IMR-90 (cell line): ENCODE measurements at regions not wholly inside any gene's neighbourhood (a gene's known extent, or its start where the extent isn't known, plus 50 kb on each side); places are given as distances from the start of the nearest gene placed in this dataset.

ENCODE experiments used
- ATAC-seq: fragments of 200-7000 bp; cut with Tn5 transposase; 2 replicates; pipeline ENCODE4 v1.9.1; 2020; ENCODE audit warnings: low read depth, mild to moderate bottlenecking, moderate library complexity
- BruUV-seq: library from RNA; stranded (reverse); fragments of 400-500 nt; replicated peaks from 2 replicates; lab custom pipeline; 2021; lab: Mats Ljungman, UMichigan
- CTCF ChIA-PET: fragments of 300-600 bp; formaldehyde crosslinking; extraction: SDS; loops from one replicate; lab custom pipeline; 2021; ENCODE audit warnings: antibody characterized with exemption; lab: Yijun Ruan, JAX
- POLR2A ChIA-PET: fragments of 300-600 bp; sonication (Branson Sonifier 250); formaldehyde crosslinking; loops from one replicate; lab custom pipeline; 2022; ENCODE audit warnings: antibody characterized with exemption; ENCODE audit not compliant: unreplicated experiment; lab: Charles Lee
- DNase-seq: peaks from one replicate; pipeline ENCODE4 v3.0.0; 2013
- H2AFZ ChIP-seq: replicated peaks from 2 replicates; pipeline ENCODE3; 2013; ENCODE audit warnings: low read length, mild to moderate bottlenecking; ENCODE audit not compliant: poor library complexity
- H2AK5ac ChIP-seq: 2 replicates; pipeline ENCODE4 v1.6.1; 2013; ENCODE audit warnings: low read depth, low read length, inconsistent platforms
- H2AK9ac ChIP-seq: replicated peaks from 2 replicates; pipeline ENCODE3; 2013; ENCODE audit warnings: mild to moderate bottlenecking, low read depth, low read length, moderate library complexity; ENCODE audit not compliant: poor library complexity
- H2BK120ac ChIP-seq: 2 replicates; pipeline ENCODE4 v1.6.1; 2013; ENCODE audit warnings: low read depth, low read length, inconsistent platforms
- H2BK15ac ChIP-seq: 3 replicates; pipeline ENCODE4 v1.6.1; 2013; ENCODE audit warnings: low read depth, low read length, inconsistent platforms
- H2BK20ac ChIP-seq: 2 replicates; pipeline ENCODE4 v1.6.1; 2013; ENCODE audit warnings: low read depth, mild to moderate bottlenecking, inconsistent platforms, low read length, moderate library complexity
- H2BK5ac ChIP-seq: 2 replicates; pipeline ENCODE4 v1.6.1; 2013; ENCODE audit warnings: mild to moderate bottlenecking, low read depth, low read length, inconsistent platforms; ENCODE audit not compliant: poor library complexity, severe bottlenecking
- H3K14ac ChIP-seq: replicated peaks from 2 replicates; pipeline ENCODE4 v1.6.1; 2013; ENCODE audit warnings: low read depth, low read length, inconsistent platforms
- H3K18ac ChIP-seq: 2 replicates; pipeline ENCODE4 v1.6.1; 2013; ENCODE audit warnings: low read depth, low read length, control low read depth
- H3K23ac ChIP-seq: 2 replicates; pipeline ENCODE4 v1.6.1; 2013; ENCODE audit warnings: low read depth, low read length, inconsistent platforms
- H3K27ac ChIP-seq: 2 replicates; pipeline ENCODE4 v1.5.1; 2013; ENCODE audit warnings: mild to moderate bottlenecking, control low read depth, low read length; ENCODE audit not compliant: insufficient read depth
- H3K27me3 ChIP-seq: 2 replicates; pipeline ENCODE4 v1.6.1; 2013; ENCODE audit warnings: low read length; ENCODE audit not compliant: control insufficient read depth, insufficient read depth
- H3K36me3 ChIP-seq: 2 replicates; pipeline ENCODE4 v1.6.1; 2013; ENCODE audit warnings: low read length, mixed read lengths; ENCODE audit not compliant: control insufficient read depth, insufficient read depth
- H3K4ac ChIP-seq: 2 replicates; pipeline ENCODE4 v1.6.1; 2013; ENCODE audit warnings: low read depth, low read length, inconsistent platforms
- H3K4me1 ChIP-seq: 2 replicates; pipeline ENCODE4 v1.6.1; 2013; ENCODE audit warnings: low read length, mixed read lengths; ENCODE audit not compliant: control insufficient read depth, insufficient read depth
- H3K4me2 ChIP-seq: 2 replicates; pipeline ENCODE4 v1.6.1; 2013; ENCODE audit warnings: low read depth, mild to moderate bottlenecking, control low read depth, low read length, moderate library complexity
- H3K4me3 ChIP-seq: 2 replicates; pipeline ENCODE4 v1.5.1; 2013; ENCODE audit warnings: low read depth, mild to moderate bottlenecking, control low read depth, low read length, moderate library complexity; ENCODE audit not compliant: insufficient read depth
- H3K56ac ChIP-seq: 2 replicates; pipeline ENCODE4 v1.6.1; 2013; ENCODE audit warnings: low read length, inconsistent platforms; ENCODE audit not compliant: insufficient read depth; ENCODE audit errors: extremely low read depth
- H3K79me1 ChIP-seq, 2 experiments: 2 replicates each; pipeline ENCODE4 v1.6.1; 2013; ENCODE audit warnings: low read length in 2 of 2, inconsistent platforms in 1 of 2, low read depth in 1 of 2
- H3K9ac ChIP-seq: 2 replicates; pipeline ENCODE4 v1.6.1; 2013; ENCODE audit warnings: low read depth, low read length, control low read depth
- H3K9me1 ChIP-seq: 2 replicates; pipeline ENCODE4 v1.6.1; 2013; ENCODE audit warnings: low read length, inconsistent platforms; ENCODE audit not compliant: insufficient read depth
- H3K9me3 ChIP-seq: 2 replicates; pipeline ENCODE4 v1.6.1; 2013; ENCODE audit warnings: low read length; ENCODE audit not compliant: control insufficient read depth, insufficient read depth
- H4K20me1 ChIP-seq: 2 replicates; pipeline ENCODE4 v1.6.1; 2013; ENCODE audit warnings: low read length, inconsistent platforms; ENCODE audit not compliant: insufficient read depth
- H4K5ac ChIP-seq: 2 replicates; pipeline ENCODE4 v1.6.1; 2013; ENCODE audit warnings: mild to moderate bottlenecking, low read depth, low read length, control low read depth
- H4K8ac ChIP-seq, 2 experiments: 2 replicates each; pipeline ENCODE4 v1.6.1; 2013; ENCODE audit warnings: low read depth in 2 of 2, low read length in 2 of 2, control low read depth in 1 of 2, inconsistent platforms in 1 of 2
- H4K91ac ChIP-seq: 2 replicates; pipeline ENCODE4 v1.6.1; 2013; ENCODE audit warnings: low read depth, low read length, inconsistent platforms; ENCODE audit not compliant: insufficient read depth
- BHLHE40 ChIP-seq: fragments of 150-350 bp; IDR thresholded peaks from 2 replicates; pipeline ENCODE4 v1.6.1; 2016; ENCODE audit warnings: mild to moderate bottlenecking, low read depth, low read length
- CEBPB ChIP-seq: IDR thresholded peaks from 2 replicates; pipeline ENCODE4 v1.6.1; 2012; ENCODE audit warnings: low read depth, low read length, improper control_type of control experiment
- CHD1 ChIP-seq: IDR thresholded peaks from 2 replicates; pipeline ENCODE4 v1.6.1; 2012; ENCODE audit warnings: low read depth, low read length, improper control_type of control experiment
- FOS ChIP-seq: fragments of 150-350 bp; IDR thresholded peaks from 2 replicates; pipeline ENCODE4 v1.6.1; 2016; ENCODE audit warnings: low read depth, low read length
- MAFK ChIP-seq: IDR thresholded peaks from 2 replicates; pipeline ENCODE4 v1.6.1; 2012; ENCODE audit warnings: low read depth, low read length, improper control_type of control experiment
- MAZ ChIP-seq: IDR thresholded peaks from 2 replicates; pipeline ENCODE4 v1.6.1; 2012; ENCODE audit warnings: low read depth, mild to moderate bottlenecking, low read length, improper control_type of control experiment, moderate library complexity, borderline replicate concordance
- MXI1 ChIP-seq: IDR thresholded peaks from 2 replicates; pipeline ENCODE4 v1.6.1; 2012; ENCODE audit warnings: low read depth, mild to moderate bottlenecking, low read length, moderate library complexity, borderline replicate concordance
- NFE2L2 ChIP-seq: fragments of 150-350 bp; IDR thresholded peaks from 2 replicates; pipeline ENCODE4 v1.6.1; 2016; ENCODE audit warnings: low read depth, mild to moderate bottlenecking, low read length
- POLR2A ChIP-seq: IDR thresholded peaks from 2 replicates; pipeline ENCODE4 v1.6.1; 2012; ENCODE audit warnings: mild to moderate bottlenecking, low read depth, low read length
- RAD21 ChIP-seq: IDR thresholded peaks from 2 replicates; pipeline ENCODE4 v1.6.1; 2012; ENCODE audit warnings: low read length, improper control_type of control experiment
- RCOR1 ChIP-seq: IDR thresholded peaks from 2 replicates; pipeline ENCODE4 v1.6.1; 2012; ENCODE audit warnings: mild to moderate bottlenecking, low read length, improper control_type of control experiment; ENCODE audit not compliant: insufficient replicate concordance
- RFX5 ChIP-seq: IDR thresholded peaks from 2 replicates; pipeline ENCODE4 v1.8.0; 2012; ENCODE audit warnings: low read depth, mild to moderate bottlenecking, low read length, moderate library complexity
- SMC3 ChIP-seq: fragments of 150-350 bp; IDR thresholded peaks from 2 replicates; pipeline ENCODE4 v1.6.1; 2016; ENCODE audit warnings: low read depth, mild to moderate bottlenecking, antibody characterized with exemption, low read length, moderate library complexity
- dilution Hi-C: fragments of 300-500 bp; cut with HindIII; formaldehyde crosslinking; loops from one replicate; pipeline ENCODE4 v1.14.3; 2018; ENCODE audit warnings: low sequenced_read_pairs; ENCODE audit not compliant: unreplicated experiment
- in situ Hi-C: fragments of 300-500 bp; cut with MboI; formaldehyde crosslinking; loops from 3 replicates; pipeline ENCODE4 v1.14.3; 2019; ENCODE audit warnings: low sequenced_read_pairs, inconsistent platforms, mixed read lengths
- intact Hi-C: fragments of 100-400 bp; cut with micrococcal nuclease; formaldehyde crosslinking; loops from 2 replicates; pipeline ENCODE4 v1.10.0; 2022
- TF ChIP-seq, protein P1 (sequence below): fragments of 150-350 bp; IDR thresholded peaks from 2 replicates; pipeline ENCODE4 v1.6.1; 2016; ENCODE audit warnings: low read depth, mild to moderate bottlenecking, low read length, moderate library complexity, borderline replicate concordance
- TF ChIP-seq, protein P2 (sequence below): conservative IDR thresholded peaks from 2 replicates; pipeline ENCODE4 v1.5.1; 2012; ENCODE audit warnings: mild to moderate bottlenecking, low read depth, low read length, improper control_type of control experiment
- TF ChIP-seq, protein P3 (sequence below): fragments of 150-350 bp; IDR thresholded peaks from 2 replicates; pipeline ENCODE4 v1.6.1; 2017; ENCODE audit warnings: mild to moderate bottlenecking, antibody characterized with exemption, low read length, low read depth

DNA sequence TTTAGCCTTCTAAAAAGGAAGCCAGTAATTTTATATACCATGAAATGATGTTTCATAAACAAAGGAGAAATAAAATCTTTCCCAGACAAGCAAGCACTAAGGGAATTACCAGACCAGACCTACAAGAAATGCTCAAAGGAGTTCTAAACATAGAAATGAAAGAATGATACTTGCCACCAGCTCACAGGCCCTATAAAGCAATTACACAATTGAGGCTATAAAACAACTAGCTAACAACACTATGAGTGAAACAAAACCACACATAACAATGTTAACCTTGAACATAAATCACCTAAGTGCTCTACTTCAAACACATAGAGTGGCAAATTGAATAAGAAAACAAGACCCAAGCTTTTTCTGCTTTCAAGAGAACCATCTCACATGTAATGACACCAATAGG, 123.8 kb downstream of the BARHL2 start:
- Histone ChIP-seq H3K27me3 (no peaks in the 10 kb centered on the region), H3K27ac (no peak overlapping the region), H3K4me1 (no peaks in the 10 kb centered on the region), H3K18ac (no peak overlapping the region), H3K36me3 (no peaks in the 10 kb centered on the region), H2BK15ac (no peak overlapping the region), H3K23ac (no peak overlapping the region), H2BK5ac (no peak overlapping the region), H2BK120ac (no peak overlapping the region), H3K9ac (no peak overlapping the region), H4K8ac (no peak overlapping the region), H2AFZ (no peak overlapping the region), H3K9me1 (no peaks in the 10 kb centered on the region), H3K79me1 (no peaks in the 10 kb centered on the region), H3K9me3 (no peaks in the 10 kb centered on the region), H2AK9ac (no peak overlapping the region), H3K4me3 (no peak overlapping the region), H4K91ac (no peak overlapping the region), H2AK5ac (no peak overlapping the region), H2BK20ac (no peak overlapping the region), H4K5ac (no peak overlapping the region), H3K4ac (no peak overlapping the region), H4K20me1 (no peaks in the 10 kb centered on the region), H3K56ac (no peak overlapping the region), H3K4me2 (no peak overlapping the region), H3K14ac (no peak overlapping the region)
- ChIA-PET CTCF (no interaction called here), POLR2A (no interaction called here)
- in situ Hi-C loops (loop anchor here (25.0 kb wide), 1 partner anchor 369 kb away; no protein-coding TSS in a partner anchor), dilution Hi-C loops (no loop called here), intact Hi-C loops (no loop called here)
- ATAC-seq (no peak), DNase-seq (no peak)
- TF ChIP-seq RAD21: no peak
- no peak for TF ChIP-seq SMC3
- TF ChIP-seq NFE2L2: no peak
- no peak for TF ChIP-seq MAFK
- TF ChIP-seq, protein P1, sequence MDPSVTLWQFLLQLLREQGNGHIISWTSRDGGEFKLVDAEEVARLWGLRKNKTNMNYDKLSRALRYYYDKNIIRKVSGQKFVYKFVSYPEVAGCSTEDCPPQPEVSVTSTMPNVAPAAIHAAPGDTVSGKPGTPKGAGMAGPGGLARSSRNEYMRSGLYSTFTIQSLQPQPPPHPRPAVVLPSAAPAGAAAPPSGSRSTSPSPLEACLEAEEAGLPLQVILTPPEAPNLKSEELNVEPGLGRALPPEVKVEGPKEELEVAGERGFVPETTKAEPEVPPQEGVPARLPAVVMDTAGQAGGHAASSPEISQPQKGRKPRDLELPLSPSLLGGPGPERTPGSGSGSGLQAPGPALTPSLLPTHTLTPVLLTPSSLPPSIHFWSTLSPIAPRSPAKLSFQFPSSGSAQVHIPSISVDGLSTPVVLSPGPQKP: no peak
- no peak for TF ChIP-seq FOS
- no peak for TF ChIP-seq RCOR1
- no peak for TF ChIP-seq CEBPB
- TF ChIP-seq, protein P2, sequence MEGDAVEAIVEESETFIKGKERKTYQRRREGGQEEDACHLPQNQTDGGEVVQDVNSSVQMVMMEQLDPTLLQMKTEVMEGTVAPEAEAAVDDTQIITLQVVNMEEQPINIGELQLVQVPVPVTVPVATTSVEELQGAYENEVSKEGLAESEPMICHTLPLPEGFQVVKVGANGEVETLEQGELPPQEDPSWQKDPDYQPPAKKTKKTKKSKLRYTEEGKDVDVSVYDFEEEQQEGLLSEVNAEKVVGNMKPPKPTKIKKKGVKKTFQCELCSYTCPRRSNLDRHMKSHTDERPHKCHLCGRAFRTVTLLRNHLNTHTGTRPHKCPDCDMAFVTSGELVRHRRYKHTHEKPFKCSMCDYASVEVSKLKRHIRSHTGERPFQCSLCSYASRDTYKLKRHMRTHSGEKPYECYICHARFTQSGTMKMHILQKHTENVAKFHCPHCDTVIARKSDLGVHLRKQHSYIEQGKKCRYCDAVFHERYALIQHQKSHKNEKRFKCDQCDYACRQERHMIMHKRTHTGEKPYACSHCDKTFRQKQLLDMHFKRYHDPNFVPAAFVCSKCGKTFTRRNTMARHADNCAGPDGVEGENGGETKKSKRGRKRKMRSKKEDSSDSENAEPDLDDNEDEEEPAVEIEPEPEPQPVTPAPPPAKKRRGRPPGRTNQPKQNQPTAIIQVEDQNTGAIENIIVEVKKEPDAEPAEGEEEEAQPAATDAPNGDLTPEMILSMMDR: no peak
- no peak for TF ChIP-seq RFX5
- TF ChIP-seq BHLHE40: no peak
- no peak for TF ChIP-seq POLR2A
- TF ChIP-seq MAZ: no peak
- no peak for TF ChIP-seq MXI1
- TF ChIP-seq, protein P3, sequence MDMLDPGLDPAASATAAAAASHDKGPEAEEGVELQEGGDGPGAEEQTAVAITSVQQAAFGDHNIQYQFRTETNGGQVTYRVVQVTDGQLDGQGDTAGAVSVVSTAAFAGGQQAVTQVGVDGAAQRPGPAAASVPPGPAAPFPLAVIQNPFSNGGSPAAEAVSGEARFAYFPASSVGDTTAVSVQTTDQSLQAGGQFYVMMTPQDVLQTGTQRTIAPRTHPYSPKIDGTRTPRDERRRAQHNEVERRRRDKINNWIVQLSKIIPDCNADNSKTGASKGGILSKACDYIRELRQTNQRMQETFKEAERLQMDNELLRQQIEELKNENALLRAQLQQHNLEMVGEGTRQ: no peak
- TF ChIP-seq CHD1: no peak
- BruUV-seq: no TSS peak
